ENCODE measurements at regions not wholly inside any gene's neighbourhood (a gene's known extent, or its start where the extent isn't known, plus 50 kb on each side); places are given as distances from the start of the nearest gene placed in this dataset.

GRCh38 chr7:50957855-50958254, 175.2 kb upstream of the GRB10 start:
- Histone ChIP-seq H3K4me1 (no peaks in the 10 kb centered on the region), H3K27me3 (no peaks in the 10 kb centered on the region), H3K4me3 (no peak overlapping the region), H3K27ac (no peak overlapping the region), H3K9me3 (no peaks in the 10 kb centered on the region), H3K36me3 (no peaks in the 10 kb centered on the region)
- no peak for DNase-seq (ENCODE audit: low spot score in 2 of 2)
- intact Hi-C loops (cut with DNase I; ENCODE audit: low total_unique reads), result no loop called here
- TF ChIP-seq CTCF (IDR thresholded peaks at IDR 0.05) (no peak), POLR2AphosphoS5 (IDR thresholded peaks at IDR 0.05) (no peak), POLR2A (IDR thresholded peaks at IDR 0.05) (no peak)

GRCh38 chr7:50957431-50957830, 174.7 kb upstream of the GRB10 start:
- no peak overlapping the region for H3K4me3 ChIP-seq
- no peak for DNase-seq (ENCODE audit: low spot score in 2 of 2)
- TF ChIP-seq CTCF (IDR thresholded peaks at IDR 0.05), result no peak
- intact Hi-C loops (cut with DNase I; ENCODE audit: low total_unique reads), result no loop called here
- H3K9me3 ChIP-seq, result no peaks in the 10 kb centered on the region
- no peaks in the 10 kb centered on the region for H3K36me3 ChIP-seq
- H3K27me3 ChIP-seq, result no peaks in the 10 kb centered on the region
- no peaks in the 10 kb centered on the region for H3K4me1 ChIP-seq
- no peak overlapping the region for H3K27ac ChIP-seq

- H3K9me3 ChIP-seq, result no peaks in the 10 kb centered on the region
- H3K36me3 ChIP-seq, result no peaks in the 10 kb centered on the region
- H3K27me3 ChIP-seq, result no peaks in the 10 kb centered on the region
- no peaks in the 10 kb centered on the region for H3K4me1 ChIP-seq
- H3K27ac ChIP-seq, result no peak overlapping the region
- DNase-seq (ENCODE audit: low spot score in 2 of 2), result no peak
- TF ChIP-seq POLR2AphosphoS5 (IDR thresholded peaks at IDR 0.05) (no peak), CTCF (IDR thresholded peaks at IDR 0.05) (no peak), POLR2A (IDR thresholded peaks at IDR 0.05) (no peak)
- intact Hi-C loops (cut with DNase I; ENCODE audit: low total_unique reads), result no loop called here
- no peak overlapping the region for H3K4me3 ChIP-seq
Observed at GRCh38 chr7:50956522-50957155, 173.9 kb upstream of the GRB10 start.

GRCh38 chr7:50954716-50955115, 172.0 kb upstream of the GRB10 start:
- Histone ChIP-seq H3K36me3 (no peaks in the 10 kb centered on the region), H3K4me3 (no peak overlapping the region), H3K27ac (peak overlapping the region; percentile 50 to 84), H3K9me3 (no peaks in the 10 kb centered on the region), H3K4me1 (no peaks in the 10 kb centered on the region), H3K27me3 (no peaks in the 10 kb centered on the region)
- DNase-seq (ENCODE audit: low spot score in 2 of 2), result no peak
- no peak for TF ChIP-seq CTCF (IDR thresholded peaks at IDR 0.05)
- intact Hi-C loops (cut with DNase I; ENCODE audit: low total_unique reads), result no loop called here

- DNase-seq (ENCODE audit: low spot score in 2 of 2), result no peak
- Histone ChIP-seq H3K27me3 (no peaks in the 10 kb centered on the region), H3K9me3 (no peaks in the 10 kb centered on the region), H3K36me3 (no peaks in the 10 kb centered on the region), H3K4me1 (no peaks in the 10 kb centered on the region), H3K27ac (peak overlapping the region; percentile 50 to 84), H3K4me3 (no peak overlapping the region)
- intact Hi-C loops (cut with DNase I; ENCODE audit: low total_unique reads), result no loop called here
- TF ChIP-seq POLR2A (IDR thresholded peaks at IDR 0.05) (no peak), CTCF (IDR thresholded peaks at IDR 0.05) (no peak), POLR2AphosphoS5 (IDR thresholded peaks at IDR 0.05) (no peak)
Observed at GRCh38 chr7:50954245-50954644, 171.5 kb upstream of the GRB10 start.

Measured in breast epithelium (tissue), 4 donors.